Vagina (tissue), 2 donors: ENCODE measurements at regions not wholly inside any gene's neighbourhood (a gene's known extent, or its start where the extent isn't known, plus 50 kb on each side); places are given as distances from the start of the nearest gene placed in this dataset.

Source experiments
- POLR2A ChIP-seq, 2 donors: fragments of 450-650 bp; IDR thresholded peaks; one replicate each; pipeline ENCODE4 v1.6.1; 2017; ENCODE audit warnings: antibody characterized with exemption in 2 of 2, mild to moderate bottlenecking in 2 of 2, moderate library complexity in 2 of 2
- POLR2AphosphoS5 ChIP-seq, 2 donors: sonication (generic); formaldehyde crosslinking; IDR thresholded peaks; one replicate each; pipeline ENCODE4 v1.9.0; 2017; ENCODE audit warnings: antibody characterized with exemption in 2 of 2, mild to moderate bottlenecking in 2 of 2, low read depth in 1 of 2; ENCODE audit not compliant: insufficient read depth in 1 of 2
- TF ChIP-seq, protein P1 (sequence below), 3 experiments: fragments of 450-650 bp in 2 of 3; fragments of 200-600 bp in 1 of 3; sonication (generic) in 1 of 3; IDR thresholded peaks; one replicate each; pipeline ENCODE4 v1.5.1; 2017 to 2019; ENCODE audit warnings: antibody characterized with exemption in 3 of 3, mild to moderate bottlenecking in 2 of 3, moderate library complexity in 2 of 3

- TF ChIP-seq, protein P1, sequence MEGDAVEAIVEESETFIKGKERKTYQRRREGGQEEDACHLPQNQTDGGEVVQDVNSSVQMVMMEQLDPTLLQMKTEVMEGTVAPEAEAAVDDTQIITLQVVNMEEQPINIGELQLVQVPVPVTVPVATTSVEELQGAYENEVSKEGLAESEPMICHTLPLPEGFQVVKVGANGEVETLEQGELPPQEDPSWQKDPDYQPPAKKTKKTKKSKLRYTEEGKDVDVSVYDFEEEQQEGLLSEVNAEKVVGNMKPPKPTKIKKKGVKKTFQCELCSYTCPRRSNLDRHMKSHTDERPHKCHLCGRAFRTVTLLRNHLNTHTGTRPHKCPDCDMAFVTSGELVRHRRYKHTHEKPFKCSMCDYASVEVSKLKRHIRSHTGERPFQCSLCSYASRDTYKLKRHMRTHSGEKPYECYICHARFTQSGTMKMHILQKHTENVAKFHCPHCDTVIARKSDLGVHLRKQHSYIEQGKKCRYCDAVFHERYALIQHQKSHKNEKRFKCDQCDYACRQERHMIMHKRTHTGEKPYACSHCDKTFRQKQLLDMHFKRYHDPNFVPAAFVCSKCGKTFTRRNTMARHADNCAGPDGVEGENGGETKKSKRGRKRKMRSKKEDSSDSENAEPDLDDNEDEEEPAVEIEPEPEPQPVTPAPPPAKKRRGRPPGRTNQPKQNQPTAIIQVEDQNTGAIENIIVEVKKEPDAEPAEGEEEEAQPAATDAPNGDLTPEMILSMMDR (IDR thresholded peaks at IDR 0.05) = no peak
- TF ChIP-seq POLR2AphosphoS5 (IDR thresholded peaks at IDR 0.05; ENCODE audit: insufficient read depth in 1 of 2, low read depth in 1 of 2) = no peak
- TF ChIP-seq POLR2A (IDR thresholded peaks at IDR 0.05) = no peak
These were observed 193.9 kb upstream of the HMCN1 start for GRCh38 chr1:185540295-185540694.
